IPS-20b (cell line): ENCODE measurements at regions not wholly inside any gene's neighbourhood (a gene's known extent, or its start where the extent isn't known, plus 50 kb on each side); places are given as distances from the start of the nearest gene placed in this dataset.

Experiments
- H3K27ac ChIP-seq: one replicate; pipeline ENCODE4 v1.5.1; 2013; ENCODE audit warnings: low read length
- H3K27me3 ChIP-seq: 2 replicates; pipeline ENCODE4 v1.6.1; 2013; ENCODE audit warnings: mild to moderate bottlenecking, low read length, inconsistent platforms; ENCODE audit not compliant: insufficient read depth
- H3K36me3 ChIP-seq: 2 replicates; pipeline ENCODE4 v1.6.1; 2013; ENCODE audit warnings: low read depth, mild to moderate bottlenecking, inconsistent platforms, low read length, moderate library complexity; ENCODE audit not compliant: insufficient read depth
- H3K4me1 ChIP-seq: 2 replicates; pipeline ENCODE4 v1.6.1; 2013; ENCODE audit warnings: mild to moderate bottlenecking, control low read depth, inconsistent platforms, low read length, moderate library complexity; ENCODE audit not compliant: insufficient read depth
- H3K4me3 ChIP-seq: 2 replicates; pipeline ENCODE4 v1.5.1; 2013; ENCODE audit warnings: mild to moderate bottlenecking, low read length, inconsistent platforms
- H3K9ac ChIP-seq: 2 replicates; pipeline ENCODE4 v1.6.1; 2013; ENCODE audit warnings: low read depth, mild to moderate bottlenecking, inconsistent platforms, low read length, moderate library complexity
- H3K9me3 ChIP-seq: 2 replicates; pipeline ENCODE4 v1.6.1; 2013; ENCODE audit warnings: mild to moderate bottlenecking, low read depth, low read length, inconsistent platforms; ENCODE audit not compliant: insufficient read depth

DNA sequence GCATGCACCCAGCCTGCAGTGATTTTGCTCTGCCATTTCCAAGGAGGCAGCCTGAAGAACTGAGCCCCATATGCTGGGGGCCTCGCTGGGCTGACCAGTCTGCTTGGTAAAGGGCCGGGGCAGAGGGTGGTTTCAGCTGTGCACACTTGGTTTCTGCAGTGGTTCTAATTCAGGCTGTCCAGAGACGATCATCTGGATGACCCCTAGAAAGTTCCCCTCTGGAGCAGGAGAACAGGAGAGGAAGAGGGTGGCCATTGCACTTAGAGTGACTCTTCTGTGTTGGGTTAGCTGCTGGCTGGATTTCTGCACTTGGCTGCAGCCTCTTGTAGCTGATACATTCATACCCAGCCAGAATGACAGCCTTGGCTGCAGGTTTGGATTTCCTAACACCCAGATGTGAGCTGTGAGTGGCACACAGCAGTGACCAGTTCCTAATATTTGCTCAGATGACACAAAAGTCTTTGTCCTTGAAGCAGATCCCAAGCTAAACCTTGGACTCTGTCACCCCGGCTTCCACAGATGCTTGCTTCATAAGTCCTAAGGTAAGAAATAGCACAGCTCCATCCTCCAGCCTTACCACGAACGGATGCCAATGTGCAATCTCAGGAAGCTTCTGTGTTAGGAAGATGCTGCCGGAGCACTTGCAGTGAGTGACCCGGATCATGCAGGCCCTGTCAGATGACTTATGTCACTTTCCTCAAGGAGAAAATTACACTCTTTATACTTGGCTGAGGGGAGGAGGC lies 105.6 kb downstream of the HNRNPLL start:
- Histone ChIP-seq H3K9ac (no peak overlapping the region), H3K27ac (no peak overlapping the region), H3K9me3 (peaks cover 4% of the 10 kb centered on the region), H3K36me3 (no peaks in the 10 kb centered on the region), H3K4me1 (peaks cover 9% of the 10 kb centered on the region), H3K4me3 (no peak overlapping the region), H3K27me3 (no peaks in the 10 kb centered on the region; the same call in 1 of the 2 replicates)

DNA sequence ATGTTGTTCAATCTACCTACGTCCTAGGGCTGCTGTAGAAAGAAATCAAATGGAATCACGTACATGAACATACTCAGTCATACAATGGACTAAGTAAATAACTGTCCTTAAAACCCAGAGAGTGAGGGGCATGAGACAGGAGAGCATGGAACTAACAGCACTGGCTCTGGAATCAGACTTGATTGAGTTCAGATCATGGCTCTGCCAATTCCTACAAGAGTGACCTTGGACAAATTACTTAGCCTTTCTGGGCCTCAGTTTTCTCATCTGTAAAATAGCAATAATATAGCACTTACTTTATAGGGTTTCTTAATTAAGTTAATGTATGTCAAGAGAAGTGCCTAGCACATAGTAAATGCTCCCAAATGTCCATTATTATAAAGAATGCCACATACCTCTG lies 106.8 kb downstream of the HNRNPLL start:
- Histone ChIP-seq H3K36me3 (no peaks in the 10 kb centered on the region), H3K27ac (no peak overlapping the region), H3K4me1 (peaks cover 9% of the 10 kb centered on the region), H3K9ac (no peak overlapping the region), H3K4me3 (no peak overlapping the region), H3K9me3 (no peaks in the 10 kb centered on the region), H3K27me3 (no peaks in the 10 kb centered on the region; the same call in 1 of the 2 replicates)

DNA sequence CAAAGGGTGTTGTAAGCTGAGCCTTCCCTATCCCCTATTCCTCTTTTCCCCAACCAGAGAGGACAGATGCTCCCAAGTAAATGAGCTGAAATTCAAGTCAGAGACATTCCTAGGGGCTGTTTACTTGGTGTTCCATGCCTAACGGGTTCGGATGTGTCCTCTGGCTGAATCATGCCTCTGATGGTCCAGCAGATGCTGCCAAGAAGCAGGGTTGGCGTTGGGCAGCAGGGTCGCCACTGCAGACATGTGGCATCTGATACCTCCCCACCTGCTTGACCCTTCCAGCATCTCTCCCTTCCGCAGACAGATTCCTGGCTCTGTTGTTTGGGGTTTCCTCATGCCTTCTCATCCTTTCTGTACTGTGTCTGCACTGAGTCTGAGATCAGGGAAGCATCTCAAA lies 108.3 kb downstream of the HNRNPLL start:
- H3K9ac ChIP-seq: no peak overlapping the region
- no peaks in the 10 kb centered on the region for H3K9me3 ChIP-seq
- no peak overlapping the region for H3K4me3 ChIP-seq
- no peak overlapping the region for H3K27ac ChIP-seq
- H3K36me3 ChIP-seq: no peaks in the 10 kb centered on the region
- no peaks in the 10 kb centered on the region for H3K4me1 ChIP-seq
- no peaks in the 10 kb centered on the region for H3K27me3 ChIP-seq

DNA sequence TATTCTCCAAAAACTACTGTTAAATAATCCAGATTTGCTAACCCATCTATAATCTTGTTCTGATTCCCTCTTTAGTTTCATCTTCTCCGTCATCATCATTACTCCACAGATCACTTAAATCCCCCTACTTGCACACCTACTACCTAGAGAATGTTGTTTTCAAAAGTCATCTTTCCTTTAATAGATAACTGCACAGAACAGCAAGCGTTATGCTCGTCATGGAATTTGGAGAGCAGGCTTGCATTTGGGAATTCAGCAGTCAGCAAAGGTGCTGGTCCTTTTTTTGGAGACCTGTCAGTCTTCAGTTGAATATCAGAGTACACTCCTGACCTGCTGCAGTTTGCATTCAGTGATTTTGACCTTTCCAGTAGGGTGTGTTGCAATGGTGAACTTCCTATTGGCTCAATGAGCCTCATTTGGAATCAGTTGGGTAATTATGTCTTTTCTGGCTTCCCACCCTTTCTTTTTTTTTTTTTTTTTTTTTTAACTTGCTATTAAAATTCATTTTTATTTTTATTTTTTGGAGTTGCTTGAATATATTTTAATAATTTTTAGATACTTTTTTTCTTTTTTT lies 110.6 kb downstream of the HNRNPLL start:
- Histone ChIP-seq H3K27ac (no peak overlapping the region), H3K27me3 (no peaks in the 10 kb centered on the region), H3K9me3 (no peaks in the 10 kb centered on the region), H3K9ac (no peak overlapping the region), H3K4me3 (no peak overlapping the region), H3K4me1 (no peaks in the 10 kb centered on the region), H3K36me3 (no peaks in the 10 kb centered on the region)

DNA sequence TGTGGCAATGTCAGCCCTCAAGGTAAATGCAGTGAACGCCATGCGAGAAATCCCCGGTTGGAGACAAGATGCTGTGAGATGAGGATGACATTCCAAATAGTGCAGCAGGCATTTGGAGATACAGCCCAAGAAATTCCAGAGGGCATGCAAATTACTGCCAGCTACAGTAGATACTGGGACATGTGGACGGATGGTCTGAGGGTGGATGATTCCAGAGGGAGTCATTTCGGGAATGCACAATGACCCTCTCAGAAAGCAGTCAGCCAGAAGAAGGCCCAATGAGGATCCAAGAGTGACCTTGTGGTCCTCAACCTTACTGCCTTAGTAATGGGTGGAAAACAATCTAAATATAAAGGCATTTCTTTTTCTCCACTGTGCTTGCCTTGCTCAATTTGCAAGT lies 111.3 kb downstream of the HNRNPLL start:
- no peaks in the 10 kb centered on the region for H3K4me1 ChIP-seq
- H3K4me3 ChIP-seq: no peak overlapping the region
- H3K9me3 ChIP-seq: no peaks in the 10 kb centered on the region
- no peak overlapping the region; the same call in 1 of the 2 replicates for H3K9ac ChIP-seq
- H3K27me3 ChIP-seq: no peaks in the 10 kb centered on the region
- no peaks in the 10 kb centered on the region for H3K36me3 ChIP-seq
- H3K27ac ChIP-seq: no peak overlapping the region

DNA sequence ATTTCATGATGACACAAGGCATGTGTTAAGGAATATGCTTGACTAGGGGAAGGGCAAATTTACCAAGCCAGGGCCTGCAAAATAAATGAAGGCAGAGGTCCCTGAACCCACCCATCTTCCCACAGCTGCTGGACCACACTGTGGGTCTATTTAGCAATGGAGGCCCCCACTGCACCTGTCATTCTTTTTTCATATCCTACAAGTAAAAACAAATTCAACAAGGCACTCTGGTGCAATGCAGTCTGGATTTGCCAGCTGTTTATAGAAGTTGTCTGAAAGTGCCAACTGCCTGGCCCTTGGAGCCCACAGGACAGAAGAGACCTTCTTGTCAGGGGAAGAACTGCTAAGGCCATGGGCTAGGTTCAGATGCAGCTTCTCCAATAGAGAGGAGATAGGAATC lies 112.8 kb upstream of the ATL2 start:
- Histone ChIP-seq H3K27me3 (no peaks in the 10 kb centered on the region), H3K9me3 (no peaks in the 10 kb centered on the region), H3K4me1 (no peaks in the 10 kb centered on the region), H3K27ac (no peak overlapping the region), H3K4me3 (no peak overlapping the region), H3K9ac (no peak overlapping the region), H3K36me3 (no peaks in the 10 kb centered on the region)

DNA sequence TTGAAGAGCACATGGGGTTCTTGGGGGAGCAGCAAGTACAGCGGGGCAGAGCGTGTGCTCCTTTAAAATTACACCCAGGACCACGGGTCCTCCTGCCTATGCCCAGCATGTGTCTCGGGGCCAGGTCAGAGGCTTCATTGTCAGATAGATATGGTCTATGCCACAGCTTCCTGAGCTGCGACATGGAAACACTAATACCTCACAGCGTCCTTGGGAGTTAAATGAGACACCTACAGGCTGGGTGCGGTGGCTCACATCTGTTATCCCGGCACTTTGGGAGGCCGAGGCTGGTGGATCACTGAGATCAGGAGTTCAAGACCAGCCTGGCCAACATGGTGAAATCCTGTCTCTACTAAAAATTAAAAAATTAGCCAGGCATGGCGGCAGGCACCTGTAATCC lies 110.8 kb upstream of the ATL2 start:
- Histone ChIP-seq H3K36me3 (no peaks in the 10 kb centered on the region), H3K4me1 (no peaks in the 10 kb centered on the region), H3K27me3 (no peaks in the 10 kb centered on the region), H3K4me3 (no peak overlapping the region), H3K9ac (no peak overlapping the region), H3K9me3 (no peaks in the 10 kb centered on the region), H3K27ac (no peak overlapping the region)

DNA sequence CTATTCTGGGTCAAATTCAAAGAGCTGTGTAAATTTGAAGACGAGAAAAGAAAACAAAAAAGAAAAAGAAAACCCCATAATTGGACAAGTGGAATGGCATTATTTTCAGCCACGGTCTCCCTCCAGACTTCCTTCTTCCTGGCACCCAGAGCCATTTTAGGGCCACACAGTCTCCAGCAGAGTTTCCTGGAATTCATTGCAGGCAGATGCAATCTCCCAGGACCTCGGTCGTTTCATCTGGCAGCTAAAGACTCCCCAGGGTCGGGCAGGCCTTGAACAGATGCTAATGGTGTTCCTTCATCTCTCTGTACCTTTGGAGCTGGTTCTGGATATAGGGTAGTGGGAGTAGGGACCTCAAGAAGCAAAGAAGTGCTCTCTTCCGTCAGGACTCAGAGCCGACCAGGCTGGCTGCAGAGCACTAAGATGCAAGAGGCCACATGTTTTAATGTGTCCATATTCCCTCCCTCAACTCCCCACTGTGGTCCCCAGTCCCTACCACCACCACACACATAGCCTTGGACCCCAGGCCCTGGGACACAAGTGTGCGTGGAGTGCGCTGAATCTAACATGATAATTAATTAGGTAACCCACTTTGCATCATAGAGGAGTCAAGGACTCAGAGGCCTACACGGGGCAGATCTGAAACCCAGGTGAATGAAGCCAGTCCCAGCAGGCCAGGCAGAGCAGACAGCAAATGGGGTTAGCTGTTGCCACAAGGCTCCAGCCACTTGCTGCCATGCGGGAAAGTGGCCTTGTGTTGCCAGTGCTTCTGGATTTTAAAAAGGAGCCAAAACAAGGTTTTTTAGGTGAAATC lies 109.3 kb upstream of the ATL2 start:
- no peak overlapping the region for H3K27ac ChIP-seq
- no peaks in the 10 kb centered on the region for H3K36me3 ChIP-seq
- H3K4me1 ChIP-seq: no peaks in the 10 kb centered on the region
- no peaks in the 10 kb centered on the region for H3K27me3 ChIP-seq
- H3K4me3 ChIP-seq: no peak overlapping the region
- no peaks in the 10 kb centered on the region for H3K9me3 ChIP-seq
- no peak overlapping the region for H3K9ac ChIP-seq

DNA sequence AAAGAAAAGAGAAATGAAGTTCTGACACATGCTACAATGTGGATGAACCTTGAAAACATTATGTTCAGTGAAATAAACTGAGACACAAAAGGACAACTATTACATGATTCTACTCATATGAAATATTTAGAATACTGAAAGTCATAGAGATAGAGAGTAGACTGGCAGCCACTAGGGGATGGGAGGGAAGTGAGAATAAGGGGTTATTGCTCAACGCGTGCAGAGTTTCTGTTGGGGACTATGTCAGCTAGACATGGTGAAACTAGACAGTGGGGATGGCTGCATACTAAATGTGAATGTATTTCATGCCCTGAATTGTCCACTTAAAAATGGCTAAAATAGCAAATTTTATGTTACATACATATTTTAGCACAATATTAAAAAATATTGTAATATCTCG lies 108.7 kb upstream of the ATL2 start:
- H3K27me3 ChIP-seq: no peaks in the 10 kb centered on the region
- H3K9ac ChIP-seq: no peak overlapping the region
- H3K36me3 ChIP-seq: no peaks in the 10 kb centered on the region
- no peak overlapping the region for H3K27ac ChIP-seq
- H3K4me1 ChIP-seq: no peaks in the 10 kb centered on the region
- H3K9me3 ChIP-seq: peaks cover 6% of the 10 kb centered on the region; the same call in 1 of the 2 replicates
- H3K4me3 ChIP-seq: no peak overlapping the region

DNA sequence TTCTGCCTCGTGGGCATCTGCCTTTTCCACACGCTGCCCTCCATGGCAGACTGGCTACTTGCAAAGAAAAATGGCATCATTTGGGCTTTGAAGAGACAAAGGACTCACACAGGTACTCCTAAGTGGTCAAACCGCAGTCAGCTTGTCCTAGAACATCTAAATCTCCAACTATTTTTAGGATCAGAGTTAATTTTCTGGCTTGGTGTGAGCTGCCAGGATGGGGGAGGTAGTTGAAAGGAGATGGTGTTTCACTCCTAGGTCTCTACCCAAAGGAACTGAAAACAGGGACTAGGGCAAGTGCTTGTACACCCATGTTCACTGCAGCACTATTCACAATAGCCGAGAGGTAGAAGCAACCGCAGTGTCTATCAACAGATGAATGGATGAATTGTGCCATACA lies 107.9 kb upstream of the ATL2 start:
- no peak overlapping the region for H3K4me3 ChIP-seq
- H3K9ac ChIP-seq: no peak overlapping the region
- H3K4me1 ChIP-seq: no peaks in the 10 kb centered on the region
- H3K27ac ChIP-seq: no peak overlapping the region
- no peaks in the 10 kb centered on the region for H3K36me3 ChIP-seq
- H3K27me3 ChIP-seq: no peaks in the 10 kb centered on the region
- peaks cover 14% of the 10 kb centered on the region for H3K9me3 ChIP-seq

DNA sequence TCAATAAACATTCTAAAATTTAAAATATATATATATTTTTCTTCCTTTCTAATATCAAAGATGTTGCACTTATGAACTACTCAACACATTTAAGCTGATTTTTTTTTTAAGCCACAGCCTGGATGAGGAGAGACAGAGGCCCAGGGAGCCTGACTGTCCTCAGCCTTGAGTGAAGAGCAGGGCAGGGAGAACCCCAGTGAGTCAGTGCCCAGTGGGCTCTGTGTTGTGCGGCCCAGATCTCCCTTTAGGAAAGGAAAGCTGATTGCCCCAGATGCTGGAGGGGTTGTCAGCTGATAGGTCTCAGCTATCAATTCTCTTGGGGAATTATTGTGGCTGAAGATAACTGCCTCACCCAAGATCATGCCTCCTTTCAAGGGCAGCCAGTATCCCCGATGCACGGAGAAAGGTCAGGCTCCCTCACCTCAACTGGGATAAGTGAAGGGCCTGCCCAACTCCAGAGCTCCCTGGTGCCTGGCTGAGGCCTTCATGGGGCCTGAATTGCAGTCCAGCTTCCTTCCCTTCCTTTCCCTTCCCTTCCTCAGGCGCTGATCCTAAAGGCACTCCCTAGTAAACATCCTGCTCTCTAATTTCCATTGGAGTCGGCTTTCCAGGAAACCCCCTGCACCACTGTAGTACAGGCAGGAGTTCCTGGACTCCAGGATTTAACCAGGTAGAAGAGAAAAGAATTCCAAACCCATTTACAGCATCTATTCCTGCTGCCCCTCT lies 106.9 kb upstream of the ATL2 start:
- Histone ChIP-seq H3K4me1 (no peaks in the 10 kb centered on the region), H3K27ac (no peak overlapping the region), H3K4me3 (no peak overlapping the region), H3K9ac (no peak overlapping the region), H3K36me3 (no peaks in the 10 kb centered on the region), H3K27me3 (no peaks in the 10 kb centered on the region), H3K9me3 (peaks cover 15% of the 10 kb centered on the region)
